PFSK-1 (cell line): ENCODE measurements at regions not wholly inside any gene's neighbourhood (a gene's known extent, or its start where the extent isn't known, plus 50 kb on each side); places are given as distances from the start of the nearest gene placed in this dataset.

ENCODE experiments used
- FOXP2 ChIP-seq: optimal IDR thresholded peaks from 2 replicates; pipeline ENCODE3; 2011; ENCODE audit warnings: borderline replicate concordance, control low read depth, inconsistent platforms; ENCODE audit not compliant: insufficient read depth; ENCODE audit errors: extremely low read length, extremely low read depth
- POLR2AphosphoS5 ChIP-seq: IDR thresholded peaks from 2 replicates; pipeline ENCODE4 v1.6.1; 2012; ENCODE audit warnings: low read depth, mild to moderate bottlenecking, control low read depth, low read length, moderate library complexity
- REST ChIP-seq, 2 experiments: IDR thresholded peaks; 2 replicates each; pipeline versions ENCODE4 v1.6.1 to v1.8.0; 2011 to 2012; ENCODE audit warnings: low read depth in 2 of 2, low read length in 2 of 2, control low read depth in 1 of 2, inconsistent platforms in 1 of 2, mild to moderate bottlenecking in 1 of 2, moderate library complexity in 1 of 2; ENCODE audit not compliant: insufficient read depth in 1 of 2
- SIN3A ChIP-seq: IDR thresholded peaks from 2 replicates; pipeline ENCODE4 v1.6.1; 2012; ENCODE audit warnings: mild to moderate bottlenecking, low read length, moderate library complexity, borderline replicate concordance; ENCODE audit not compliant: insufficient read depth
- TAF1 ChIP-seq: IDR thresholded peaks from 2 replicates; pipeline ENCODE4 v1.6.1; 2012; ENCODE audit warnings: low read length, control low read depth, borderline replicate concordance; ENCODE audit not compliant: insufficient read depth

GRCh38 chr20:48471759-48472408 is 355.9 kb downstream of the PREX1 start:
- no peak for TF ChIP-seq TAF1
- TF ChIP-seq POLR2AphosphoS5, result no peak
- no peak for TF ChIP-seq FOXP2
- no peak for TF ChIP-seq SIN3A
- no peak for TF ChIP-seq REST (IDR thresholded peaks at IDR 0.05; ENCODE audit: insufficient read depth in 1 of 2, low read depth in 2 of 2, low read length in 2 of 2)

- TF ChIP-seq FOXP2 (no peak), POLR2AphosphoS5 (no peak), TAF1 (no peak), SIN3A (no peak), REST (IDR thresholded peaks at IDR 0.05; ENCODE audit: insufficient read depth in 1 of 2, low read depth in 2 of 2, low read length in 2 of 2) (no peak)
Measured at GRCh38 chr20:48471176-48471575, 356.6 kb downstream of the PREX1 start.

GRCh38 chr20:48470141-48470540 is 357.7 kb downstream of the PREX1 start:
- no peak for TF ChIP-seq POLR2AphosphoS5
- TF ChIP-seq SIN3A, result no peak
- no peak for TF ChIP-seq TAF1
- no peak for TF ChIP-seq REST (IDR thresholded peaks at IDR 0.05; ENCODE audit: insufficient read depth in 1 of 2, low read depth in 2 of 2, low read length in 2 of 2)
- no peak for TF ChIP-seq FOXP2

- no peak for TF ChIP-seq FOXP2
- no peak for TF ChIP-seq POLR2AphosphoS5
- TF ChIP-seq TAF1, result no peak
- no peak for TF ChIP-seq REST (IDR thresholded peaks at IDR 0.05; ENCODE audit: insufficient read depth in 1 of 2, low read depth in 2 of 2, low read length in 2 of 2)
- TF ChIP-seq SIN3A, result no peak
Measured at GRCh38 chr20:48469026-48469425, 358.8 kb downstream of the PREX1 start.

GRCh38 chr20:48468571-48468970 is 359.2 kb downstream of the PREX1 start:
- no peak for TF ChIP-seq SIN3A
- TF ChIP-seq FOXP2, result no peak
- no peak for TF ChIP-seq REST (IDR thresholded peaks at IDR 0.05; ENCODE audit: insufficient read depth in 1 of 2, low read depth in 2 of 2, low read length in 2 of 2)
- TF ChIP-seq POLR2AphosphoS5, result no peak
- TF ChIP-seq TAF1, result no peak
